UCSD-AML1 (cell line): ENCODE measurements at regions not wholly inside any gene's neighbourhood (a gene's known extent, or its start where the extent isn't known, plus 50 kb on each side); places are given as distances from the start of the nearest gene placed in this dataset.

Experiments
- DNase-seq: peaks from one replicate; lab custom pipeline; 2025; ENCODE audit not compliant: unreplicated experiment; lab: John Stamatoyannopoulos, UW

GRCh38 chr10:33819206-33819605 is 484.7 kb upstream of the NRP1 start:
- no peak for DNase-seq

GRCh38 chr10:33818343-33818742 is 483.9 kb upstream of the NRP1 start:
- DNase-seq: no peak

GRCh38 chr10:33817605-33818004 is 483.1 kb upstream of the NRP1 start:
- no peak for DNase-seq

GRCh38 chr10:33815776-33816175 is 481.3 kb upstream of the NRP1 start:
- DNase-seq: no peak

- no peak for DNase-seq
Measured at GRCh38 chr10:33813871-33814270, 479.4 kb upstream of the NRP1 start.

GRCh38 chr10:33813415-33813814 is 478.9 kb upstream of the NRP1 start:
- no peak for DNase-seq

- DNase-seq: no peak
Measured at GRCh38 chr10:33812586-33812985, 478.1 kb upstream of the NRP1 start.

GRCh38 chr10:33810986-33811385 is 476.5 kb upstream of the NRP1 start:
- DNase-seq: no peak

- DNase-seq: no peak
Measured at GRCh38 chr10:33809732-33810131, 475.3 kb upstream of the NRP1 start.

- DNase-seq: no peak
Measured at GRCh38 chr10:33808475-33808874, 474.0 kb upstream of the NRP1 start.

- no peak for DNase-seq
Measured at GRCh38 chr10:33807531-33808359, 473.3 kb upstream of the NRP1 start.

- DNase-seq: no peak
Measured at GRCh38 chr10:33805831-33806230, 471.4 kb upstream of the NRP1 start.

- no peak for DNase-seq
Measured at GRCh38 chr10:33804584-33804983, 470.1 kb upstream of the NRP1 start.

GRCh38 chr10:33803248-33803647 is 468.8 kb upstream of the NRP1 start:
- no peak for DNase-seq

GRCh38 chr10:33802566-33802965 is 468.1 kb upstream of the NRP1 start:
- DNase-seq: no peak

GRCh38 chr10:33801705-33802104 is 467.2 kb upstream of the NRP1 start:
- no peak for DNase-seq

GRCh38 chr10:33800986-33801385 is 466.5 kb upstream of the NRP1 start:
- no peak for DNase-seq

- no peak for DNase-seq
Measured at GRCh38 chr10:33800545-33800944, 466.1 kb upstream of the NRP1 start.

GRCh38 chr10:33799944-33800323 is 465.5 kb upstream of the NRP1 start:
- no peak for DNase-seq

GRCh38 chr10:33799281-33799943 is 464.9 kb upstream of the NRP1 start:
- no peak for DNase-seq

- no peak for DNase-seq
Measured at GRCh38 chr10:33798754-33799153, 464.3 kb upstream of the NRP1 start.

- DNase-seq: no peak
Measured at GRCh38 chr10:33796680-33797079, 462.2 kb upstream of the NRP1 start.

GRCh38 chr10:33795529-33795928 is 461.1 kb upstream of the NRP1 start:
- no peak for DNase-seq
